Stomach (tissue), 4 donors: ENCODE measurements at regions not wholly inside any gene's neighbourhood (a gene's known extent, or its start where the extent isn't known, plus 50 kb on each side); places are given as distances from the start of the nearest gene placed in this dataset.

ENCODE experiments used
- CTCF ChIP-seq, 7 experiments: fragments of 450-650 bp in 4 of 7; fragments of 200-600 bp in 3 of 7; sonication (generic) in 3 of 7; IDR thresholded peaks; one replicate each; pipeline ENCODE4 v1.5.1; 2016 to 2019; ENCODE audit warnings: antibody characterized with exemption in 7 of 7, control low read depth in 2 of 7, mild to moderate bottlenecking in 1 of 7
- EP300 ChIP-seq: sonication (generic); formaldehyde crosslinking; IDR thresholded peaks from one replicate; pipeline ENCODE4 v1.6.1; 2017; ENCODE audit warnings: antibody characterized with exemption
- POLR2A ChIP-seq, 4 donors: fragments of 450-650 bp; IDR thresholded peaks; one replicate each; pipeline ENCODE4 v1.6.1; 2016; ENCODE audit warnings: antibody characterized with exemption in 4 of 4, control low read depth in 2 of 4, mild to moderate bottlenecking in 1 of 4, moderate library complexity in 1 of 4
- POLR2AphosphoS5 ChIP-seq, 3 donors: sonication (generic); formaldehyde crosslinking; IDR thresholded peaks; one replicate each; pipeline ENCODE4 v1.6.1; 2016; ENCODE audit warnings: antibody characterized with exemption in 3 of 3

GRCh38 chr1:243964915-243965314, 86.2 kb upstream of the ZBTB18 start:
- TF ChIP-seq CTCF (IDR thresholded peaks at IDR 0.05) (no peak), POLR2AphosphoS5 (IDR thresholded peaks at IDR 0.05) (no peak), POLR2A (IDR thresholded peaks at IDR 0.05) (no peak), EP300 (no peak)
